Stimulated activated naive CD8-positive, alpha-beta T cell treated with anti-CD3 and anti-CD28 coated beads, Interleukin-15, amount 100 ng/mL, for 72 hours (primary cell): ENCODE measurements at regions not wholly inside any gene's neighbourhood (a gene's known extent, or its start where the extent isn't known, plus 50 kb on each side); places are given as distances from the start of the nearest gene placed in this dataset.
A peak's percentile ranks its signal among the peaks of the same experiment; 100 is the strongest.
"Not testable (repeated sequence)": the region's sequence is repeated elsewhere in the genome, so short reads cannot be mapped to it uniquely, and the experiment has no call there.

ENCODE experiments used
- ATAC-seq: fragments of 150-1000 bp; cut with Tn5 transposase; 2 replicates; pipeline ENCODE4 v1.10.0; 2021; ENCODE audit warnings: mild to moderate bottlenecking, moderate library complexity
- DNase-seq, 2 donors: peaks; one replicate each; pipeline ENCODE4 v3.0.0; 2021 to 2022
- H3K27ac Mint-ChIP-seq, 2 donors: one replicate each; pipeline ENCODE4 v1.8.0; 2022; ENCODE audit warnings: mild to moderate bottlenecking in 2 of 2, mixed read lengths in 2 of 2, moderate library complexity in 2 of 2
- H3K27me3 Mint-ChIP-seq: one replicate; pipeline ENCODE4 v1.8.0; 2022; ENCODE audit warnings: mixed read lengths
- H3K4me1 Mint-ChIP-seq: one replicate; pipeline ENCODE4 v1.8.0; 2022; ENCODE audit warnings: mild to moderate bottlenecking, mixed read lengths
- H3K4me3 Mint-ChIP-seq, 2 donors: one replicate each; pipeline ENCODE4 v1.8.0; 2022; ENCODE audit warnings: mild to moderate bottlenecking in 2 of 2, mixed read lengths in 2 of 2, moderate library complexity in 1 of 2
- H3K9me3 Mint-ChIP-seq, 2 donors: one replicate each; pipeline ENCODE4 v1.8.0; 2022; ENCODE audit warnings: mixed read lengths in 2 of 2

- ATAC-seq (peak; percentile 91), DNase-seq (peak; percentile 73 to 91)
- Mint-ChIP-seq H3K27me3 (no peaks in the 10 kb centered on the region), H3K9me3 (peaks cover 0 to 8% of the 10 kb centered on the region in 2 donors), H3K27ac (peak overlapping the region; percentile 16 to 96), H3K4me3 (peak overlapping the region; percentile 50 to 73), H3K4me1 (peaks cover 94% of the 10 kb centered on the region)
These were observed 120.1 kb upstream of the CCND2 start for GRCh38 chr12:4153343-4153892.

- Mint-ChIP-seq H3K27ac (peak overlapping the region; percentile 16 to 96), H3K27me3 (no peaks in the 10 kb centered on the region), H3K4me1 (peaks cover 95% of the 10 kb centered on the region), H3K9me3 (peaks cover 0 to 8% of the 10 kb centered on the region in 2 donors), H3K4me3 (peak overlapping the region; percentile 50 to 73)
- DNase-seq: no peak
- ATAC-seq: no peak
These were observed 121.3 kb upstream of the CCND2 start for GRCh38 chr12:4152145-4152795.

- peak overlapping the region in 1 of 2 donors; percentile 24 for H3K4me3 Mint-ChIP-seq
- DNase-seq (no peak), ATAC-seq (no peak)
- H3K27me3 Mint-ChIP-seq: no peaks in the 10 kb centered on the region
- peak overlapping the region; percentile 50 to 77 for H3K27ac Mint-ChIP-seq
- peaks cover 0 to 8% of the 10 kb centered on the region in 2 donors for H3K9me3 Mint-ChIP-seq
- peaks cover 95% of the 10 kb centered on the region for H3K4me1 Mint-ChIP-seq
These were observed 122.0 kb upstream of the CCND2 start for GRCh38 chr12:4151362-4152121.

- not testable (repeated sequence) for ATAC-seq, H3K4me3 Mint-ChIP-seq, DNase-seq, H3K27ac Mint-ChIP-seq, H3K9me3 Mint-ChIP-seq, H3K27me3 Mint-ChIP-seq
- H3K4me1 Mint-ChIP-seq: peaks cover 96% of the 10 kb centered on the region
These were observed 123.2 kb upstream of the CCND2 start for GRCh38 chr12:4150355-4150754.

GRCh38 chr12:4148418-4149056 lies 125.0 kb upstream of the CCND2 start:
- Mint-ChIP-seq H3K27ac (peak overlapping the region; percentile 52 to 71), H3K4me3 (peak overlapping the region; percentile 16 to 42), H3K27me3 (no peaks in the 10 kb centered on the region), H3K4me1 (peaks cover 97% of the 10 kb centered on the region), H3K9me3 (peaks cover 0 to 5% of the 10 kb centered on the region in 2 donors)
- DNase-seq (peak; percentile 45 to 80), ATAC-seq (peak; percentile 29)

- H3K27me3 Mint-ChIP-seq: no peaks in the 10 kb centered on the region
- H3K4me1 Mint-ChIP-seq: peaks cover 97% of the 10 kb centered on the region
- H3K9me3 Mint-ChIP-seq: peaks cover 0 to 5% of the 10 kb centered on the region in 2 donors
- DNase-seq (no peak), ATAC-seq (no peak)
- H3K4me3 Mint-ChIP-seq: peak overlapping the region; percentile 52 to 55
- H3K27ac Mint-ChIP-seq: peak overlapping the region; percentile 75 to 88
These were observed 126.5 kb upstream of the CCND2 start for GRCh38 chr12:4147031-4147481.

- no peaks in the 10 kb centered on the region for H3K27me3 Mint-ChIP-seq
- H3K9me3 Mint-ChIP-seq: peaks cover 0 to under 1% of the 10 kb centered on the region in 2 donors
- peaks cover 97% of the 10 kb centered on the region for H3K4me1 Mint-ChIP-seq
- H3K27ac Mint-ChIP-seq: peak overlapping the region; percentile 88 to 96
- peak; percentile 76 for ATAC-seq
- H3K4me3 Mint-ChIP-seq: peak overlapping the region; percentile 52 to 55
- DNase-seq: peak; percentile 61 to 88
These were observed 127.3 kb upstream of the CCND2 start for GRCh38 chr12:4145990-4146859.

- Mint-ChIP-seq H3K4me3 (peak overlapping the region; percentile 55 to 56), H3K27ac (peak overlapping the region in 1 of 2 donors; percentile 77), H3K4me1 (peaks cover 95% of the 10 kb centered on the region), H3K9me3 (no peaks in the 10 kb centered on the region), H3K27me3 (no peaks in the 10 kb centered on the region)
- no peak for ATAC-seq
- DNase-seq: no peak
These were observed 128.9 kb upstream of the CCND2 start for GRCh38 chr12:4144676-4145075.

GRCh38 chr12:4143896-4144295 lies 129.7 kb upstream of the CCND2 start:
- Mint-ChIP-seq H3K27me3 (no peaks in the 10 kb centered on the region), H3K27ac (peak overlapping the region in 1 of 2 donors; percentile 43), H3K4me1 (peaks cover 98% of the 10 kb centered on the region), H3K4me3 (peak overlapping the region in 1 of 2 donors; percentile 55), H3K9me3 (no peaks in the 10 kb centered on the region)
- no peak for DNase-seq
- no peak for ATAC-seq

GRCh38 chr12:4141348-4142270 lies 132.0 kb upstream of the CCND2 start:
- Mint-ChIP-seq H3K27ac (peak overlapping the region in 1 of 2 donors; percentile 77), H3K27me3 (no peaks in the 10 kb centered on the region), H3K9me3 (no peaks in the 10 kb centered on the region), H3K4me3 (peak overlapping the region; percentile 40 to 81), H3K4me1 (peaks cover 89% of the 10 kb centered on the region)
- ATAC-seq (peak; percentile 31), DNase-seq (no peak)

GRCh38 chr12:4140581-4141301 lies 132.8 kb upstream of the CCND2 start:
- H3K27me3 Mint-ChIP-seq: no peaks in the 10 kb centered on the region
- peak overlapping the region in 1 of 2 donors; percentile 77 for H3K27ac Mint-ChIP-seq
- no peaks in the 10 kb centered on the region for H3K9me3 Mint-ChIP-seq
- H3K4me1 Mint-ChIP-seq: peaks cover 89% of the 10 kb centered on the region
- ATAC-seq (no peak), DNase-seq (no peak)
- H3K4me3 Mint-ChIP-seq: peak overlapping the region in 1 of 2 donors; percentile 19

- Mint-ChIP-seq H3K9me3 (no peaks in the 10 kb centered on the region), H3K4me3 (no peak overlapping the region), H3K27me3 (no peaks in the 10 kb centered on the region), H3K4me1 (peaks cover 89% of the 10 kb centered on the region), H3K27ac (peak overlapping the region in 1 of 2 donors; percentile 11)
- DNase-seq: no peak
- ATAC-seq: no peak
These were observed 134.4 kb upstream of the CCND2 start for GRCh38 chr12:4139191-4139590.

- ATAC-seq, DNase-seq, H3K27ac Mint-ChIP-seq, H3K4me3 Mint-ChIP-seq, H3K9me3 Mint-ChIP-seq, H3K27me3 Mint-ChIP-seq: not testable (repeated sequence)
- peaks cover 89% of the 10 kb centered on the region for H3K4me1 Mint-ChIP-seq
These were observed 135.0 kb upstream of the CCND2 start for GRCh38 chr12:4138532-4138931.
